ENCODE measurements at regions not wholly inside any gene's neighbourhood (a gene's known extent, or its start where the extent isn't known, plus 50 kb on each side); places are given as distances from the start of the nearest gene placed in this dataset.

DNA sequence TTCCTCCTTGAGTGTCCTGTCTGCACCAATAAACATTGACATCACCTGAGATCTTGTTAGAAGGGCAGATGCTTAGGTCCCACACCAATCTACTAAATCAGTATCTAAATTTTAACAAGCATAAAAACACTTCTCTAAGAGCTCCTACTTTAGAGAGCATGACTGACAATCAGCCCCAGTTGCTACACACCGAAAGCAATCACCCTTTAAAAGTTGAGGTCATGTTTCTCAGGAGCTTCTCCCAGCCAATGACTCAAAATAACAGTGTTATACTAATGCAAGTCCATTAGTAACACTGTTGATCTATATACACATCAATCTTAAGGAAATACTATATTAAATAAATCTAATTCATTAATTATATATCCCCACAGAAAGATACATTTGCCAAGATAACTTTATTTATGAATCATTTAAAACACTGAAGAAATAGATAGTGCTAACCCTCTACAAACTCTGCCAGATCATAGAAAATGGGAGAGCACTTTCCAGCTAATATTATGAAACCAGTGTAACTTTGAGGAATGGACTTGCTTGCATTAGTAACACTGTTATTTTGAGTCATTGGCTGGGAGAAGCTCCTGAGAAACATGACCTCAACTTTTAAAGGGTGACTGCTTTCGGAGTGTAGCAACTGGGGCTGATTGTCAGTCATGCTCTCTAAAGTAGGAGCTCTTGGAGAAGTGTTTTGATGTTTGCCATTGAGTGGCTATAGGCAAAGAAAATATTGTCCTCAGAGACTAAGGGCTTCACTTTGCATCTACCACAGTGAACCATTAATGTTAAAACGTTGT, 109.8 kb upstream of the HDX start:
- Histone ChIP-seq H3K27ac (ENCODE audit: low read depth in 2 of 2, low read length in 1 of 2) (no peak overlapping the region), H3K36me3 (ENCODE audit: control insufficient read depth in 2 of 2, insufficient read depth in 2 of 2, low read length in 1 of 2) (no peaks in the 10 kb centered on the region), H3K4me1 (ENCODE audit: control insufficient read depth in 2 of 2, insufficient read depth in 2 of 2, low read length in 1 of 2) (no peaks in the 10 kb centered on the region), H3K4me3 (ENCODE audit: low read depth in 1 of 2, low read length in 2 of 2) (no peak overlapping the region), H3K9me3 (ENCODE audit: control insufficient read depth in 2 of 2, insufficient read depth in 1 of 2, low read depth in 1 of 2, low read length in 1 of 2) (no peaks in the 10 kb centered on the region), H3K27me3 (ENCODE audit: control insufficient read depth in 1 of 2, insufficient read depth in 2 of 2, low read length in 2 of 2) (no peaks in the 10 kb centered on the region)
- 48 to 70% methylated on average over 3 of the region's 3 CpGs for WGBS, 2 donors

DNA sequence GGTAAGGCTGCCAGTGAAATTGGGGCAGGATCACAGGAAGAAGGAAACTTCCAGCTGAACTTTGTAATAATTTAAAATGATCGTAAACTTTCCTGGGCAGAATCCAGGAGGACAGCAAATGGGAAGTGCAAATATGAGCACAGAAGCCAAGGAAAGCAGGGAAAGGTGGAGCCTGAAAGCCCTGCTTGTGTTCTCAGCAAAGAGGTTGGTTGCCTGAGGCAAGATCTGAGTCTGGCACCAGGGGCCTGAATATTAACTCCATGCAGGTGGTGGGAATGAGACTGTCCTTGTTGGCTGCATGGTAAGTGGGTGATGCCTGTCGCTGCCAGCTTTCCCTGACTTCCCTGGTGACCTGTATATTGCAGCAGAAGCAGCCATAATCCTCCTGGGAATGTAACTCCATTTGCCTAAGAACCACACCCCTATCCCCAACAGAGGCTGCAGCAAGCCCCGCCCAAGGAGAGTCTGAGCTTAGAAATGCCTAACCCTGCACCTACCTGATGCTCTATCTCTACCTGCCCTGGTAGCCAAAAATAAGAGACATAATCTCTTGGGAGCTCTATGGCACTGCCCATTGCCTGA, 132.0 kb upstream of the HDX start:
- H3K9me3 ChIP-seq (ENCODE audit: control insufficient read depth in 2 of 2, insufficient read depth in 1 of 2, low read depth in 1 of 2, low read length in 1 of 2), result no peaks in the 10 kb centered on the region
- no peaks in the 10 kb centered on the region for H3K4me1 ChIP-seq (ENCODE audit: control insufficient read depth in 2 of 2, insufficient read depth in 2 of 2, low read length in 1 of 2)
- H3K27ac ChIP-seq (ENCODE audit: low read depth in 2 of 2, low read length in 1 of 2), result no peak overlapping the region
- no peak overlapping the region for H3K4me3 ChIP-seq (ENCODE audit: low read depth in 1 of 2, low read length in 2 of 2)
- no peaks in the 10 kb centered on the region for H3K36me3 ChIP-seq (ENCODE audit: control insufficient read depth in 2 of 2, insufficient read depth in 2 of 2, low read length in 1 of 2)
- 67 to 80% methylated on average over 3 of the region's 3 CpGs for WGBS, 2 donors
- H3K27me3 ChIP-seq (ENCODE audit: control insufficient read depth in 1 of 2, insufficient read depth in 2 of 2, low read length in 2 of 2), result no peaks in the 10 kb centered on the region

GRCh38 chrX:84666086-84666485, 163.8 kb upstream of the HDX start:
- no peak overlapping the region for H3K27ac ChIP-seq (ENCODE audit: low read depth in 2 of 2, low read length in 1 of 2)
- H3K27me3 ChIP-seq (ENCODE audit: control insufficient read depth in 1 of 2, insufficient read depth in 2 of 2, low read length in 2 of 2), result no peaks in the 10 kb centered on the region
- 54 to 78% methylated on average over 2 of the region's 2 CpGs for WGBS, 2 donors
- no peak overlapping the region for H3K4me3 ChIP-seq (ENCODE audit: low read depth in 1 of 2, low read length in 2 of 2)
- no peaks in the 10 kb centered on the region for H3K4me1 ChIP-seq (ENCODE audit: control insufficient read depth in 2 of 2, insufficient read depth in 2 of 2, low read length in 1 of 2)
- no peaks in the 10 kb centered on the region for H3K36me3 ChIP-seq (ENCODE audit: control insufficient read depth in 2 of 2, insufficient read depth in 2 of 2, low read length in 1 of 2)
- no peaks in the 10 kb centered on the region for H3K9me3 ChIP-seq (ENCODE audit: control insufficient read depth in 2 of 2, insufficient read depth in 1 of 2, low read depth in 1 of 2, low read length in 1 of 2)

DNA sequence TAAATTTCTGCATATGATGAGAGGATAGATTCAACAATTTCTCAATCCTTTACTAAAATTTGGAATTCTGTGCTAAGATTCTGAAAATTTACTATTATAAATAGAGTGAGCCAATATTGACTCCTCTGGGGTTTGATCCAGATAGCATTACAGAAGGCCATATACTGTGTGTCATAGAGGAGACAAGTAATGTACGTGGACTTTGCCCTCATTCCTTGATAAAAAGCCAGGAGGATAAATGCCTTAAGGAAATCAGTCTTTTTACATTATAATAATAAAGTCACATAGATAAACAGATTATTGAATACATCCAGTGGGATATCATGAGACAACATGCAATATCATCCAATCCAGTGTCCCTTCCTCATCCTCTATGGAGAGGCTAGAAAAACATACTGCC, 188.0 kb upstream of the HDX start:
- Histone ChIP-seq H3K27me3 (ENCODE audit: control insufficient read depth in 1 of 2, insufficient read depth in 2 of 2, low read length in 2 of 2) (no peaks in the 10 kb centered on the region), H3K9me3 (ENCODE audit: control insufficient read depth in 2 of 2, insufficient read depth in 1 of 2, low read depth in 1 of 2, low read length in 1 of 2) (no peaks in the 10 kb centered on the region), H3K27ac (ENCODE audit: low read depth in 2 of 2, low read length in 1 of 2) (no peak overlapping the region), H3K4me1 (ENCODE audit: control insufficient read depth in 2 of 2, insufficient read depth in 2 of 2, low read length in 1 of 2) (no peaks in the 10 kb centered on the region), H3K4me3 (ENCODE audit: low read depth in 1 of 2, low read length in 2 of 2) (no peak overlapping the region), H3K36me3 (ENCODE audit: control insufficient read depth in 2 of 2, insufficient read depth in 2 of 2, low read length in 1 of 2) (no peaks in the 10 kb centered on the region)
- 54 to 56% methylated on average over 1 of the region's 1 CpG for WGBS, 2 donors

DNA sequence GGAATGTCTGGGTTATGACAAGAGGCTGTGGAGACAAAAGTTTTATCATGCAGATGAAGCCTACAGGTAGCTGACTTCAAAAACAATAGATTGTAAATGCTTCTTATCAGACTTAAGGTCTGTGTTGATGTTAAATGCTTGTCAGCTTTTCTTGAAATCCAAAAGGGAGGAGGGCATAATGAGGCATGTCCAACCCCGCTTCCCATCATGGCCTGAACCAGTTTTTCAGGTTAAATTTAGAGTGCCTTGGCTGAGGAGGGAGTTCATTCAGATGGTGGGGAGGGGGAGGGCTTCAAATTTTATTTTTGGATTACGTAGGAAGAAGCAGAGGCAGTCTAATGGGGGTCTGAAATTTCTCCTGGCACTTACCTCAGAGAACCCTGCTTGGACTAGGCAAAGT, 207.7 kb upstream of the HDX start:
- H3K27ac ChIP-seq (ENCODE audit: low read depth in 2 of 2, low read length in 1 of 2), result no peak overlapping the region

GRCh38 chrX:84710611-84711010, 208.4 kb upstream of the HDX start:
- WGBS, 2 donors, result 24 to 33% methylated on average over 3 of the region's 3 CpGs
- peaks cover 0 to 3% of the 10 kb centered on the region in 2 donors for H3K27me3 ChIP-seq (ENCODE audit: control insufficient read depth in 1 of 2, insufficient read depth in 2 of 2, low read length in 2 of 2)
- no peak overlapping the region for H3K27ac ChIP-seq (ENCODE audit: low read depth in 2 of 2, low read length in 1 of 2)
- H3K36me3 ChIP-seq (ENCODE audit: control insufficient read depth in 2 of 2, insufficient read depth in 2 of 2, low read length in 1 of 2), result no peaks in the 10 kb centered on the region
- no peaks in the 10 kb centered on the region for H3K4me1 ChIP-seq (ENCODE audit: control insufficient read depth in 2 of 2, insufficient read depth in 2 of 2, low read length in 1 of 2)
- no peaks in the 10 kb centered on the region for H3K9me3 ChIP-seq (ENCODE audit: control insufficient read depth in 2 of 2, insufficient read depth in 1 of 2, low read depth in 1 of 2, low read length in 1 of 2)
- no peak overlapping the region for H3K4me3 ChIP-seq (ENCODE audit: low read depth in 1 of 2, low read length in 2 of 2)

More for the DNA sequence above, 207.7 kb upstream of the HDX start:
- H3K36me3 ChIP-seq (ENCODE audit: control insufficient read depth in 2 of 2, insufficient read depth in 2 of 2, low read length in 1 of 2), result no peaks in the 10 kb centered on the region
- WGBS, 2 donors, result 40 to 50% methylated on average over 2 of the region's 2 CpGs
- H3K4me3 ChIP-seq (ENCODE audit: low read depth in 1 of 2, low read length in 2 of 2), result no peak overlapping the region
- no peaks in the 10 kb centered on the region for H3K9me3 ChIP-seq (ENCODE audit: control insufficient read depth in 2 of 2, insufficient read depth in 1 of 2, low read depth in 1 of 2, low read length in 1 of 2)
- peaks cover 0 to 3% of the 10 kb centered on the region in 2 donors for H3K27me3 ChIP-seq (ENCODE audit: control insufficient read depth in 1 of 2, insufficient read depth in 2 of 2, low read length in 2 of 2)
- no peaks in the 10 kb centered on the region for H3K4me1 ChIP-seq (ENCODE audit: control insufficient read depth in 2 of 2, insufficient read depth in 2 of 2, low read length in 1 of 2)

- no peak overlapping the region for H3K4me3 ChIP-seq (ENCODE audit: low read depth in 1 of 2, low read length in 2 of 2)
- no peaks in the 10 kb centered on the region for H3K9me3 ChIP-seq (ENCODE audit: control insufficient read depth in 2 of 2, insufficient read depth in 1 of 2, low read depth in 1 of 2, low read length in 1 of 2)
- H3K27ac ChIP-seq (ENCODE audit: low read depth in 2 of 2, low read length in 1 of 2), result no peak overlapping the region
- H3K27me3 ChIP-seq (ENCODE audit: control insufficient read depth in 1 of 2, insufficient read depth in 2 of 2, low read length in 2 of 2), result no peaks in the 10 kb centered on the region
- WGBS, 2 donors, result 30 to 33% methylated on average over 2 of the region's 2 CpGs
- no peaks in the 10 kb centered on the region for H3K36me3 ChIP-seq (ENCODE audit: control insufficient read depth in 2 of 2, insufficient read depth in 2 of 2, low read length in 1 of 2)
- H3K4me1 ChIP-seq (ENCODE audit: control insufficient read depth in 2 of 2, insufficient read depth in 2 of 2, low read length in 1 of 2), result no peaks in the 10 kb centered on the region
Observed at GRCh38 chrX:84712621-84713020, 210.4 kb upstream of the HDX start.

DNA sequence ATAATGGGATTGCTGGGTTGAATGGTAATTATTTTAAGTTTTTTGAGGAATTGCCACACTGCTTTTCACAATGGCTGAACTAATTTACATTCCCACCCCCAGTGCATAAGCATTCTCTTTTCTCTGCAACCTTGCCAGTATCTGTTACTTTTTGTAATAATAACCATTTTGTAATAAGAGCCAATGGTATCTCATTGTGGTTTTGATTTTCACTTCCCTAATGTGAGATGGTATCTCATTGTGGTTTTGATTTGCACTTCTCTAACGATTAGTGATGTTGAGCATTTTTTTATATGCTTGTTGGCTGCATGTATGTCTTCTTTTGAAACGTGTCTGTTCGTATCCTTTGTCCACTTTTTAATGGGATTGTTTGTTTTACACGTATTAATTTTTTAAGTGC, 213.1 kb upstream of the HDX start:
- Histone ChIP-seq H3K9me3 (ENCODE audit: control insufficient read depth in 2 of 2, insufficient read depth in 1 of 2, low read depth in 1 of 2, low read length in 1 of 2) (no peaks in the 10 kb centered on the region), H3K27me3 (ENCODE audit: control insufficient read depth in 1 of 2, insufficient read depth in 2 of 2, low read length in 2 of 2) (no peaks in the 10 kb centered on the region), H3K27ac (ENCODE audit: low read depth in 2 of 2, low read length in 1 of 2) (no peak overlapping the region), H3K4me1 (ENCODE audit: control insufficient read depth in 2 of 2, insufficient read depth in 2 of 2, low read length in 1 of 2) (no peaks in the 10 kb centered on the region), H3K36me3 (ENCODE audit: control insufficient read depth in 2 of 2, insufficient read depth in 2 of 2, low read length in 1 of 2) (no peaks in the 10 kb centered on the region), H3K4me3 (ENCODE audit: low read depth in 1 of 2, low read length in 2 of 2) (no peak overlapping the region)
- WGBS, 2 donors, result 34 to 47% methylated on average over 4 of the region's 4 CpGs

DNA sequence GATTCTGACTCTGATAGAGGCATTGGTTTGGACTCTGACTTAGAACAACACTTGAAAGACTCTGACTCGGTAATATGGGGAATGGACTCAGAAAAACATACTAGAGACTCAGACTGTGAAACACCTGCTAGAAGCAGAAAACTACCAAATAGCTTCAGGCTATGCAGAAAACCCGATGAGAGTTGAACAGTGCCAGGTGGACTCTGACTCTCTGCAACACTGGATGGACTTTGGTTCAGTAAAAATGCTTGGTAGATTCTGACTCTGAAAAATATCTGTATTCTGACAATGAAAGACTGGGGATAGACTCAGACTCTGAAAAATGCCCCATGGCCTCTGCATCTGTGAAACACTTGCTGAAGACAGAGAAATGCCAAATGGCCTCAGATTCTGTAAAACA, 215.1 kb upstream of the HDX start:
- 46 to 77% methylated on average over 2 of the region's 2 CpGs for WGBS, 2 donors
- Histone ChIP-seq H3K4me3 (ENCODE audit: low read depth in 1 of 2, low read length in 2 of 2) (no peak overlapping the region), H3K36me3 (ENCODE audit: control insufficient read depth in 2 of 2, insufficient read depth in 2 of 2, low read length in 1 of 2) (no peaks in the 10 kb centered on the region), H3K27me3 (ENCODE audit: control insufficient read depth in 1 of 2, insufficient read depth in 2 of 2, low read length in 2 of 2) (no peaks in the 10 kb centered on the region), H3K27ac (ENCODE audit: low read depth in 2 of 2, low read length in 1 of 2) (no peak overlapping the region), H3K4me1 (ENCODE audit: control insufficient read depth in 2 of 2, insufficient read depth in 2 of 2, low read length in 1 of 2) (no peaks in the 10 kb centered on the region), H3K9me3 (ENCODE audit: control insufficient read depth in 2 of 2, insufficient read depth in 1 of 2, low read depth in 1 of 2, low read length in 1 of 2) (no peaks in the 10 kb centered on the region)

GRCh38 chrX:84721416-84721815, 219.2 kb upstream of the HDX start:
- Histone ChIP-seq H3K4me1 (ENCODE audit: control insufficient read depth in 2 of 2, insufficient read depth in 2 of 2, low read length in 1 of 2) (no peaks in the 10 kb centered on the region), H3K27ac (ENCODE audit: low read depth in 2 of 2, low read length in 1 of 2) (no peak overlapping the region), H3K9me3 (ENCODE audit: control insufficient read depth in 2 of 2, insufficient read depth in 1 of 2, low read depth in 1 of 2, low read length in 1 of 2) (no peaks in the 10 kb centered on the region), H3K4me3 (ENCODE audit: low read depth in 1 of 2, low read length in 2 of 2) (no peak overlapping the region), H3K36me3 (ENCODE audit: control insufficient read depth in 2 of 2, insufficient read depth in 2 of 2, low read length in 1 of 2) (no peaks in the 10 kb centered on the region), H3K27me3 (ENCODE audit: control insufficient read depth in 1 of 2, insufficient read depth in 2 of 2, low read length in 2 of 2) (no peaks in the 10 kb centered on the region)
- 69% methylated on average over 2 of the region's 2 CpGs for WGBS, 2 donors

All from esophagus (tissue), 2 donors.